ENCODE measurements at regions not wholly inside any gene's neighbourhood (a gene's known extent, or its start where the extent isn't known, plus 50 kb on each side); places are given as distances from the start of the nearest gene placed in this dataset.

DNA sequence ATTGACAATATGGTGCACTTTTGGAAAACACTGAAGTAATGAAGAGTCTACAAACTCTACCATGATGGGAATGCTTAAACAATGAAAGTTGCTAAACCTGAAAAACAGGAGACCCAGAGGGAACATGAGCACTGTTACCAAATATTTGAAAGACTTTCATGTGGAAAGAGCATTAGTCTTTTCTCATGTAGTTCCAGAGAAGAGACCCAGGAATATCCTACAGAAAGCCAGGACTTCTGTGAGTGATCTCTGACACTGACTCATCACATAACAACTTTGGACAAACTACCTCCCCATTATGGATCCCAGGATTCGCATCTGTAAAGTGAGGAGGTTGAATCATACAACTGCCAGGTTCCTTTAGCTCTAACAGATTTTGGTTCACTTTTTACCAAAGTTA, 62.2 kb downstream of the FAM181B start:
- H3K4me3 Mint-ChIP-seq, result no peak overlapping the region
- POLR2A ChIA-PET, result no interaction called here
- H3K36me3 Mint-ChIP-seq (ENCODE audit: low read depth), result no peaks in the 10 kb centered on the region
- no peaks in the 10 kb centered on the region for H3K9me3 Mint-ChIP-seq
- H3K4me3 ChIP-seq (ENCODE audit: low read length), result no peak overlapping the region
- no peaks in the 10 kb centered on the region for H3K9me3 ChIP-seq (ENCODE audit: control insufficient read depth in 1 of 2, insufficient read depth in 1 of 2, low read length in 2 of 2)
- H3K27ac ChIP-seq (ENCODE audit: low read depth in 1 of 2, low read length in 2 of 2), result no peak overlapping the region
- no peak for TF ChIP-seq CTCF (IDR thresholded peaks at IDR 0.05)
- peaks cover 0 to 18% of the 10 kb centered on the region in 2 experiments for H3K27me3 ChIP-seq (ENCODE audit: control insufficient read depth in 1 of 2, insufficient read depth in 2 of 2, low read length in 2 of 2)
- H3K4me1 Mint-ChIP-seq (ENCODE audit: low read depth), result no peaks in the 10 kb centered on the region
- H3K36me3 ChIP-seq (ENCODE audit: insufficient read depth, low read length), result no peaks in the 10 kb centered on the region
- intact Hi-C loops (cut with DNase I, micrococcal nuclease), result no loop called here
- H3K4me1 ChIP-seq (ENCODE audit: insufficient read depth, low read length), result no peaks in the 10 kb centered on the region
- CTCF ChIA-PET, result no interaction called here
- DNase-seq (no peak), ATAC-seq (ENCODE audit: poor library complexity) (no peak)
- peaks cover 37% of the 10 kb centered on the region for H3K27me3 Mint-ChIP-seq
- no peak overlapping the region for H3K27ac Mint-ChIP-seq

DNA sequence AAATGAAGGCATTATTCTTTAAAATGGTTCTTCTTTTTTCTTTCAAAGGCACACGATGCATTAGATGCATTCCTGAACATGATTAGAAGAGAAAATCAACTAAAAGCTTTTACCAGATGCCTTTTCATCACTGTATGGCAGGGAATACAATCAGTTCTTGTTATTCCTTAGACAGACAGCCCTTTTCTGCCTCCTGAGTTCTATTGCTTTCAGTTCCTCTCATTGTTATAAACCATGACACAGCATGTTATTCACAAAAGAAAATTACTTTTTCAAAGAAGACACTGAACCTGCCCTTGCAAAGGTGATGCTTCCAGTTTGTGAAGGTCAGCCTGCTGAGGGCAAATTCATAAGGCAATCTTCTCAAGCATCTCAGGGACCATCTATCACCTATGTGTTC, 70.1 kb downstream of the FAM181B start:
- Histone ChIP-seq H3K27ac (ENCODE audit: low read depth in 1 of 2, low read length in 2 of 2) (no peak overlapping the region), H3K4me3 (ENCODE audit: low read length) (no peak overlapping the region), H3K27me3 (ENCODE audit: control insufficient read depth in 1 of 2, insufficient read depth in 2 of 2, low read length in 2 of 2) (peaks cover 0 to 3% of the 10 kb centered on the region in 2 experiments), H3K9me3 (ENCODE audit: control insufficient read depth in 1 of 2, insufficient read depth in 1 of 2, low read length in 2 of 2) (no peaks in the 10 kb centered on the region), H3K4me1 (ENCODE audit: insufficient read depth, low read length) (no peaks in the 10 kb centered on the region), H3K36me3 (ENCODE audit: insufficient read depth, low read length) (no peaks in the 10 kb centered on the region)
- no peak overlapping the region for H3K4me3 Mint-ChIP-seq
- H3K4me1 Mint-ChIP-seq (ENCODE audit: low read depth), result no peaks in the 10 kb centered on the region
- no peak overlapping the region for H3K27ac Mint-ChIP-seq
- ATAC-seq (ENCODE audit: poor library complexity), result no peak
- no peaks in the 10 kb centered on the region for H3K9me3 Mint-ChIP-seq
- CTCF ChIA-PET, result no interaction called here
- POLR2A ChIA-PET, result no interaction called here
- DNase-seq, result no peak
- no peak for TF ChIP-seq CTCF (IDR thresholded peaks at IDR 0.05)
- intact Hi-C loops (cut with DNase I, micrococcal nuclease), result no loop called here
- peaks cover 14% of the 10 kb centered on the region for H3K27me3 Mint-ChIP-seq
- no peaks in the 10 kb centered on the region for H3K36me3 Mint-ChIP-seq (ENCODE audit: low read depth)

DNA sequence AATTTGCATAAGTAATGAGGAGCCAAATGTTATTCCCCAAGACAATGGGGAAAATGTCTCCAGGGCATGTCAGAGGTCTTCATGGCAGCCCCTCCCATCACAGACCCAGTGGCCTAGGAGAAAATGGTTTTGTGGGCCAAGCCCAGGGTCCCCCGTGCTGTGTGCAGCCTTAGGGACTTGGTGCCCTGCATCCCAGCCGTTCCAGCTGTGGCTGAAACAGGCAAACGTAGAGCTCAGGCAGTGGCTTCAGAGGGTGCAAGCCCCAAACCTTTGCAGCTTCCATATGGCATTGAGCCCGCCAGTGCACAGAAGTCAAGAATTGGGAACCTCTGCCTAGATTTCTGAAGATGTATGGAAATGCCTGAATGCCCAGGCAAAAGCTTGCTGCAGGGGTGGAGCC, 79.9 kb downstream of the FAM181B start:
- no peak overlapping the region for H3K4me3 ChIP-seq (ENCODE audit: low read length)
- Mint-ChIP-seq H3K9me3 (no peaks in the 10 kb centered on the region), H3K36me3 (ENCODE audit: low read depth) (no peaks in the 10 kb centered on the region), H3K27ac (no peak overlapping the region), H3K4me3 (no peak overlapping the region), H3K27me3 (peaks cover 40% of the 10 kb centered on the region), H3K4me1 (ENCODE audit: low read depth) (no peaks in the 10 kb centered on the region)
- no peak for DNase-seq
- ChIA-PET CTCF (no interaction called here), POLR2A (no interaction called here)
- H3K36me3 ChIP-seq (ENCODE audit: insufficient read depth, low read length), result no peaks in the 10 kb centered on the region
- H3K27ac ChIP-seq (ENCODE audit: low read depth in 1 of 2, low read length in 2 of 2), result no peak overlapping the region
- ATAC-seq (ENCODE audit: poor library complexity), result no peak
- H3K4me1 ChIP-seq (ENCODE audit: insufficient read depth, low read length), result no peaks in the 10 kb centered on the region
- intact Hi-C loops (cut with DNase I, micrococcal nuclease), result no loop called here
- no peaks in the 10 kb centered on the region for H3K27me3 ChIP-seq (ENCODE audit: control insufficient read depth in 1 of 2, insufficient read depth in 2 of 2, low read length in 2 of 2)
- no peak for TF ChIP-seq CTCF (IDR thresholded peaks at IDR 0.05)
- peaks cover 0 to 4% of the 10 kb centered on the region in 2 experiments for H3K9me3 ChIP-seq (ENCODE audit: control insufficient read depth in 1 of 2, insufficient read depth in 1 of 2, low read length in 2 of 2)

Data from CD4-positive, alpha-beta T cell (primary cell).